Liver (tissue), 3 donors: ENCODE measurements at regions not wholly inside any gene's neighbourhood (a gene's known extent, or its start where the extent isn't known, plus 50 kb on each side); places are given as distances from the start of the nearest gene placed in this dataset.

Experiments used
- ATF3 ChIP-seq: IDR thresholded peaks from 2 replicates; pipeline ENCODE4 v1.6.1; 2016; ENCODE audit warnings: antibody characterized with exemption
- CTCF ChIP-seq: fragments of 150-350 bp; IDR thresholded peaks from 2 replicates; pipeline ENCODE4 v1.5.1; 2017; ENCODE audit warnings: improper control_type of control experiment, low read depth, low read length; ENCODE audit not compliant: missing input control
- FOXA1 ChIP-seq: IDR thresholded peaks from 2 replicates; pipeline ENCODE4 v1.6.1; 2016; ENCODE audit warnings: antibody characterized with exemption
- GABPA ChIP-seq, 2 donors: IDR thresholded peaks in 1 of 2; conservative IDR thresholded peaks in 1 of 2; 2 replicates each; pipeline ENCODE4 v1.6.1; 2016; ENCODE audit warnings: antibody characterized with exemption in 2 of 2, mild to moderate bottlenecking in 1 of 2, moderate library complexity in 1 of 2
- HNF4A ChIP-seq, 2 donors: conservative IDR thresholded peaks; 2 replicates each; pipeline ENCODE4 v1.6.1; 2016; ENCODE audit warnings: antibody characterized with exemption in 2 of 2, mild to moderate bottlenecking in 2 of 2
- JUND ChIP-seq, 2 donors: IDR thresholded peaks; 2 replicates each; pipeline ENCODE4 v1.6.1; 2016; ENCODE audit warnings: antibody characterized with exemption in 2 of 2
- MAX ChIP-seq: IDR thresholded peaks from 2 replicates; pipeline ENCODE4 v1.6.1; 2016; ENCODE audit warnings: antibody characterized with exemption
- RAD21 ChIP-seq, 2 donors: IDR thresholded peaks; 2 replicates each; pipeline ENCODE4 v1.6.1; 2016; ENCODE audit warnings: antibody characterized with exemption in 2 of 2, mild to moderate bottlenecking in 2 of 2
- REST ChIP-seq: IDR thresholded peaks from 2 replicates; pipeline ENCODE4 v1.6.1; 2016; ENCODE audit warnings: antibody characterized with exemption, mild to moderate bottlenecking
- RXRA ChIP-seq, 2 donors: IDR thresholded peaks; 2 replicates each; pipeline ENCODE4 v1.6.1; 2017 to 2018; ENCODE audit warnings: antibody characterized with exemption in 2 of 2, mild to moderate bottlenecking in 1 of 2
- SP1 ChIP-seq: IDR thresholded peaks from 2 replicates; pipeline ENCODE4 v1.6.1; 2018; ENCODE audit warnings: antibody characterized with exemption, mild to moderate bottlenecking
- TAF1 ChIP-seq: conservative IDR thresholded peaks from 2 replicates; pipeline ENCODE4 v1.6.1; 2016; ENCODE audit warnings: antibody characterized with exemption, mild to moderate bottlenecking
- YY1 ChIP-seq: IDR thresholded peaks from 2 replicates; pipeline ENCODE4 v1.6.1; 2016; ENCODE audit warnings: antibody characterized with exemption, mild to moderate bottlenecking
- ZBTB33 ChIP-seq: IDR thresholded peaks from 2 replicates; pipeline ENCODE4 v1.6.1; 2016; ENCODE audit warnings: antibody characterized with exemption
- donor health status: healthy.
- donor health status: healthy.

- no peak for TF ChIP-seq YY1
- TF ChIP-seq MAX, result no peak
- TF ChIP-seq SP1, result no peak
- TF ChIP-seq GABPA (IDR thresholded peaks at IDR 0.05 in 1 of 2, conservative IDR thresholded peaks at IDR 0.05 in 1 of 2), result no peak
- TF ChIP-seq ATF3, result no peak
- TF ChIP-seq CTCF, result no peak
- TF ChIP-seq FOXA1, result no peak
- no peak for TF ChIP-seq HNF4A (conservative IDR thresholded peaks at IDR 0.05)
- no peak for TF ChIP-seq RXRA (IDR thresholded peaks at IDR 0.05)
- TF ChIP-seq REST, result no peak
- TF ChIP-seq JUND (IDR thresholded peaks at IDR 0.05), result no peak
- no peak for TF ChIP-seq TAF1
- TF ChIP-seq RAD21 (IDR thresholded peaks at IDR 0.05), result no peak
- TF ChIP-seq ZBTB33, result no peak
Observed at GRCh38 chr1:213389061-213389581, 338.1 kb downstream of the RPS6KC1 start.
